A549 (cell line): ENCODE measurements at regions not wholly inside any gene's neighbourhood (a gene's known extent, or its start where the extent isn't known, plus 50 kb on each side); places are given as distances from the start of the nearest gene placed in this dataset.

Experiments
- TF ChIP-seq, protein P1 (sequence below): fragments of >200 bp; sonication (Bioruptor Twin); formaldehyde crosslinking; IDR thresholded peaks from 3 replicates; pipeline ENCODE4 v1.5.1; 2016
- TF ChIP-seq, protein P2 (sequence below): fragments of 250-450 bp; sonication (Bioruptor Pico); IDR thresholded peaks from 2 replicates; pipeline ENCODE4 v1.5.0; 2021; ENCODE audit warnings: mild to moderate bottlenecking, moderate library complexity, borderline replicate concordance

- TF ChIP-seq, protein P1, sequence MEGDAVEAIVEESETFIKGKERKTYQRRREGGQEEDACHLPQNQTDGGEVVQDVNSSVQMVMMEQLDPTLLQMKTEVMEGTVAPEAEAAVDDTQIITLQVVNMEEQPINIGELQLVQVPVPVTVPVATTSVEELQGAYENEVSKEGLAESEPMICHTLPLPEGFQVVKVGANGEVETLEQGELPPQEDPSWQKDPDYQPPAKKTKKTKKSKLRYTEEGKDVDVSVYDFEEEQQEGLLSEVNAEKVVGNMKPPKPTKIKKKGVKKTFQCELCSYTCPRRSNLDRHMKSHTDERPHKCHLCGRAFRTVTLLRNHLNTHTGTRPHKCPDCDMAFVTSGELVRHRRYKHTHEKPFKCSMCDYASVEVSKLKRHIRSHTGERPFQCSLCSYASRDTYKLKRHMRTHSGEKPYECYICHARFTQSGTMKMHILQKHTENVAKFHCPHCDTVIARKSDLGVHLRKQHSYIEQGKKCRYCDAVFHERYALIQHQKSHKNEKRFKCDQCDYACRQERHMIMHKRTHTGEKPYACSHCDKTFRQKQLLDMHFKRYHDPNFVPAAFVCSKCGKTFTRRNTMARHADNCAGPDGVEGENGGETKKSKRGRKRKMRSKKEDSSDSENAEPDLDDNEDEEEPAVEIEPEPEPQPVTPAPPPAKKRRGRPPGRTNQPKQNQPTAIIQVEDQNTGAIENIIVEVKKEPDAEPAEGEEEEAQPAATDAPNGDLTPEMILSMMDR, result no peak
- TF ChIP-seq, protein P2, sequence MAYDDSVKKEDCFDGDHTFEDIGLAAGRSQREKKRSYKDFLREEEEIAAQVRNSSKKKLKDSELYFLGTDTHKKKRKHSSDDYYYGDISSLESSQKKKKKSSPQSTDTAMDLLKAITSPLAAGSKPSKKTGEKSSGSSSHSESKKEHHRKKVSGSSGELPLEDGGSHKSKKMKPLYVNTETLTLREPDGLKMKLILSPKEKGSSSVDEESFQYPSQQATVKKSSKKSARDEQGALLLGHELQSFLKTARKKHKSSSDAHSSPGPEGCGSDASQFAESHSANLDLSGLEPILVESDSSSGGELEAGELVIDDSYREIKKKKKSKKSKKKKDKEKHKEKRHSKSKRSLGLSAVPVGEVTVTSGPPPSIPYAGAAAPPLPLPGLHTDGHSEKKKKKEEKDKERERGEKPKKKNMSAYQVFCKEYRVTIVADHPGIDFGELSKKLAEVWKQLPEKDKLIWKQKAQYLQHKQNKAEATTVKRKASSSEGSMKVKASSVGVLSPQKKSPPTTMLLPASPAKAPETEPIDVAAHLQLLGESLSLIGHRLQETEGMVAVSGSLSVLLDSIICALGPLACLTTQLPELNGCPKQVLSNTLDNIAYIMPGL (CRISPR knock-in tag), result no peak
Measured at GRCh38 chr13:34593658-34594057, 348.4 kb upstream of the NBEA start.
